Umbilical cord (tissue), 1 donor: ENCODE measurements at regions not wholly inside any gene's neighbourhood (a gene's known extent, or its start where the extent isn't known, plus 50 kb on each side); places are given as distances from the start of the nearest gene placed in this dataset.
"Not testable (repeated sequence)": the region's sequence is repeated elsewhere in the genome, so short reads cannot be mapped to it uniquely, and the experiment has no call there.

Source experiments
- DNase-seq: peaks from one replicate; pipeline ENCODE4 v3.0.0-alpha.2; 2015; ENCODE audit warnings: low spot score

- no peak for DNase-seq
These were observed 227.7 kb downstream of the ZNF621 start for GRCh38 chr3:40752492-40752891.

- no peak for DNase-seq
These were observed 228.6 kb downstream of the ZNF621 start for GRCh38 chr3:40753291-40753770.

- DNase-seq, result no peak
These were observed 229.2 kb downstream of the ZNF621 start for GRCh38 chr3:40753951-40754350.

- DNase-seq, result no peak
These were observed 230.2 kb downstream of the ZNF621 start for GRCh38 chr3:40754994-40755393.

GRCh38 chr3:40756500-40756899 lies 231.7 kb downstream of the ZNF621 start:
- DNase-seq, result no peak

- DNase-seq, result not testable (repeated sequence)
These were observed 238.0 kb downstream of the ZNF621 start for GRCh38 chr3:40762771-40763170.

- DNase-seq, result no peak
These were observed 239.0 kb downstream of the ZNF621 start for GRCh38 chr3:40763807-40764206.

GRCh38 chr3:40764747-40765146 lies 240.0 kb downstream of the ZNF621 start:
- DNase-seq, result no peak

GRCh38 chr3:40765884-40766283 lies 241.1 kb downstream of the ZNF621 start:
- peak; percentile 42 for DNase-seq

GRCh38 chr3:40766396-40766795 lies 241.6 kb downstream of the ZNF621 start:
- DNase-seq, result no peak

GRCh38 chr3:40768046-40768445 lies 243.3 kb downstream of the ZNF621 start:
- peak; percentile 98 for DNase-seq

- peak; percentile 93 for DNase-seq
These were observed 243.8 kb downstream of the ZNF621 start for GRCh38 chr3:40768536-40768935.

- peak; percentile 29 for DNase-seq
These were observed 245.3 kb downstream of the ZNF621 start for GRCh38 chr3:40770061-40770460.

GRCh38 chr3:40771112-40771511 lies 246.4 kb downstream of the ZNF621 start:
- DNase-seq, result no peak

- DNase-seq, result no peak
These were observed 254.3 kb downstream of the ZNF621 start for GRCh38 chr3:40779039-40779438.

GRCh38 chr3:40780291-40780924 lies 255.6 kb downstream of the ZNF621 start:
- peak; percentile 49 for DNase-seq

GRCh38 chr3:40780925-40781406 lies 256.2 kb downstream of the ZNF621 start:
- no peak for DNase-seq

GRCh38 chr3:40782111-40782721 lies 257.5 kb downstream of the ZNF621 start:
- DNase-seq, result no peak

GRCh38 chr3:40790746-40791145 lies 266.0 kb downstream of the ZNF621 start:
- no peak for DNase-seq

- DNase-seq, result no peak
These were observed 269.0 kb downstream of the ZNF621 start for GRCh38 chr3:40793730-40794129.

GRCh38 chr3:40800343-40800742 lies 275.6 kb downstream of the ZNF621 start:
- peak; percentile 80 for DNase-seq

- DNase-seq, result no peak
These were observed 276.6 kb downstream of the ZNF621 start for GRCh38 chr3:40801284-40801741.

- no peak for DNase-seq
These were observed 278.6 kb downstream of the ZNF621 start for GRCh38 chr3:40803311-40803710.
